H9 (cell line): ENCODE measurements at regions not wholly inside any gene's neighbourhood (a gene's known extent, or its start where the extent isn't known, plus 50 kb on each side); places are given as distances from the start of the nearest gene placed in this dataset.

Source experiments
- DNase-seq: peaks from one replicate; pipeline ENCODE4 v3.0.0-alpha.2; 2017
- H2AFZ ChIP-seq: one replicate; pipeline ENCODE4 v1.6.1; 2013; ENCODE audit warnings: mild to moderate bottlenecking, low read length, control low read depth, moderate library complexity
- H2AK5ac ChIP-seq: 2 replicates; pipeline ENCODE4 v1.6.1; 2013; ENCODE audit warnings: low read length, control low read depth, mixed read lengths; ENCODE audit not compliant: insufficient read length
- H2BK120ac ChIP-seq: one replicate; pipeline ENCODE4 v1.6.1; 2013; ENCODE audit warnings: low read depth, mild to moderate bottlenecking, low read length, control low read depth, inconsistent platforms; ENCODE audit not compliant: poor library complexity, severe bottlenecking
- H2BK12ac ChIP-seq: 2 replicates; pipeline ENCODE4 v1.6.1; 2013; ENCODE audit warnings: low read length, control low read depth, mixed read lengths, low read depth; ENCODE audit not compliant: insufficient read length
- H2BK15ac ChIP-seq: 2 replicates; pipeline ENCODE4 v1.6.1; 2013; ENCODE audit warnings: low read depth, low read length, control low read depth
- H2BK20ac ChIP-seq: one replicate; pipeline ENCODE4 v1.6.1; 2013; ENCODE audit warnings: low read depth, mild to moderate bottlenecking, low read length, control low read depth, inconsistent platforms; ENCODE audit not compliant: poor library complexity, severe bottlenecking
- H2BK5ac ChIP-seq: 2 replicates; pipeline ENCODE4 v1.6.1; 2013; ENCODE audit warnings: low read length, control low read depth, mixed read lengths; ENCODE audit not compliant: insufficient read length
- H3K14ac ChIP-seq: 2 replicates; pipeline ENCODE4 v1.6.1; 2013; ENCODE audit warnings: low read length, control low read depth; ENCODE audit not compliant: insufficient read depth
- H3K18ac ChIP-seq: 2 replicates; pipeline ENCODE4 v1.6.1; 2013; ENCODE audit warnings: low read depth, mild to moderate bottlenecking, mixed read lengths, low read length, control low read depth; ENCODE audit not compliant: insufficient read length
- H3K23ac ChIP-seq: 2 replicates; pipeline ENCODE4 v1.6.1; 2013; ENCODE audit warnings: low read length, control low read depth, mixed read lengths, low read depth; ENCODE audit not compliant: insufficient read length
- H3K23me2 ChIP-seq: 2 replicates; pipeline ENCODE4 v1.6.1; 2013; ENCODE audit warnings: low read depth, mild to moderate bottlenecking, mixed read lengths, low read length, control low read depth; ENCODE audit not compliant: insufficient read length, poor library complexity, severe bottlenecking
- H3K27ac ChIP-seq: 2 replicates; pipeline ENCODE4 v1.5.1; 2013; ENCODE audit warnings: low read length, control low read depth, mixed read lengths, low read depth; ENCODE audit not compliant: insufficient read length
- H3K27me3 ChIP-seq: 2 replicates; pipeline ENCODE4 v1.6.1; 2013; ENCODE audit warnings: low read length, control low read depth, inconsistent platforms; ENCODE audit not compliant: insufficient read depth
- H3K4ac ChIP-seq: 2 replicates; pipeline ENCODE4 v1.6.1; 2013; ENCODE audit warnings: low read depth, mild to moderate bottlenecking, control low read depth, inconsistent platforms, low read length, moderate library complexity
- H3K4me1 ChIP-seq: 2 replicates; pipeline ENCODE4 v1.6.1; 2013; ENCODE audit warnings: low read length, control low read depth, inconsistent platforms; ENCODE audit not compliant: insufficient read depth
- H3K4me2 ChIP-seq: 2 replicates; pipeline ENCODE4 v1.6.1; 2013; ENCODE audit warnings: low read length, control low read depth, mixed read lengths; ENCODE audit not compliant: insufficient read length, insufficient read depth
- H3K56ac ChIP-seq: 2 replicates; pipeline ENCODE4 v1.6.1; 2013; ENCODE audit warnings: low read depth, mild to moderate bottlenecking, mixed read lengths, low read length, control low read depth; ENCODE audit not compliant: insufficient read length
- H3K79me1 ChIP-seq: 2 replicates; pipeline ENCODE4 v1.6.1; 2013; ENCODE audit warnings: low read depth, mild to moderate bottlenecking, moderate library complexity, low read length, control low read depth, inconsistent platforms; ENCODE audit not compliant: insufficient read depth, poor library complexity, severe bottlenecking
- H3K79me2 ChIP-seq: 2 replicates; pipeline ENCODE4 v1.6.1; 2013; ENCODE audit warnings: low read length, control low read depth, inconsistent platforms; ENCODE audit not compliant: insufficient read depth
- H3K9ac ChIP-seq: 2 replicates; pipeline ENCODE4 v1.6.1; 2013; ENCODE audit warnings: low read length, control low read depth, mixed read lengths; ENCODE audit not compliant: insufficient read length; ENCODE audit errors: extremely low read depth
- H3K9me3 ChIP-seq: one replicate; pipeline ENCODE4 v1.6.1; 2013; ENCODE audit warnings: low read depth, low read length, inconsistent platforms; ENCODE audit not compliant: control insufficient read depth
- H3T11ph ChIP-seq: one replicate; pipeline ENCODE4 v1.6.1; 2013; ENCODE audit warnings: mild to moderate bottlenecking, low read length, control low read depth, inconsistent platforms
- H4K20me1 ChIP-seq: one replicate; pipeline ENCODE4 v1.6.1; 2013; ENCODE audit not compliant: control insufficient read depth, insufficient read length, insufficient read depth
- H4K5ac ChIP-seq: 2 replicates; pipeline ENCODE4 v1.6.1; 2013; ENCODE audit warnings: low read depth, mild to moderate bottlenecking, mixed read lengths, low read length, control low read depth; ENCODE audit not compliant: insufficient read length
- H4K8ac ChIP-seq: replicated peaks from 2 replicates; pipeline ENCODE4 v1.6.1; 2013; ENCODE audit warnings: low read length, control low read depth, mixed read lengths, low read depth; ENCODE audit not compliant: insufficient read length
- H4K91ac ChIP-seq: 2 replicates; pipeline ENCODE4 v1.6.1; 2013; ENCODE audit warnings: low read depth, mild to moderate bottlenecking, moderate library complexity, mixed read lengths, low read length, control low read depth; ENCODE audit not compliant: insufficient read length
- H3K27ac Mint-ChIP-seq, 3 experiments: 2 replicates in 2 of 3; 3 replicates in 1 of 3; pipeline ENCODE4 v1.8.0; 2020 to 2021; ENCODE audit warnings: mixed read lengths in 3 of 3, mild to moderate bottlenecking in 1 of 3, moderate library complexity in 1 of 3
- H3K27me3 Mint-ChIP-seq: 2 replicates; pipeline ENCODE4 v1.8.0; 2021; ENCODE audit warnings: low read depth, mild to moderate bottlenecking, moderate library complexity, mixed read lengths
- H3K36me3 Mint-ChIP-seq, 3 experiments: 2 replicates in 2 of 3; 3 replicates in 1 of 3; pipeline ENCODE4 v1.8.0; 2020 to 2021; ENCODE audit warnings: low read depth in 3 of 3, mixed read lengths in 3 of 3; ENCODE audit not compliant: insufficient read depth in 1 of 3
- H3K4me1 Mint-ChIP-seq, 2 experiments: 2 replicates each; pipeline ENCODE4 v1.8.0; 2020; ENCODE audit warnings: mixed read lengths in 2 of 2
- H3K4me3 Mint-ChIP-seq, 2 experiments: 2 replicates in 1 of 2; 3 replicates in 1 of 2; pipeline ENCODE4 v1.8.0; 2020 to 2021; ENCODE audit warnings: mild to moderate bottlenecking in 2 of 2, mixed read lengths in 2 of 2, moderate library complexity in 1 of 2
- H3K9me3 Mint-ChIP-seq, 2 experiments: 2 replicates in 1 of 2; 3 replicates in 1 of 2; pipeline ENCODE4 v1.8.0; 2020; ENCODE audit warnings: mild to moderate bottlenecking in 2 of 2, mixed read lengths in 2 of 2, moderate library complexity in 1 of 2
- WGBS: extraction: QIAGEN DNeasy Blood & Tissue Kit; methylation state at CpG from one replicate; pipeline ENCODE4 v1.1.7; 2013; ENCODE audit warnings: missing lambda C conversion rate, low lambda C conversion rate, mixed read lengths; ENCODE audit not compliant: insufficient read length; ENCODE audit errors: extremely low coverage; 5-methylcytosine and 5-hydroxymethylcytosine counted together
- TF ChIP-seq, protein P1 (sequence below): fragments of 200-600 bp; sonication (generic); conservative IDR thresholded peaks from 3 replicates; pipeline ENCODE4 v1.8.0; 2021; ENCODE audit warnings: antibody characterized with exemption, mild to moderate bottlenecking

- H3K79me1 ChIP-seq, result no peaks in the 10 kb centered on the region
- Mint-ChIP-seq H3K36me3 (no peaks in the 10 kb centered on the region), H3K9me3 (peaks cover 0 to 4% of the 10 kb centered on the region in 2 experiments; a peak in 4 of 5 replicates), H3K4me3 (no peak overlapping the region), H3K27ac (no peak overlapping the region), H3K27me3 (peaks cover 2% of the 10 kb centered on the region; the same call in 1 of the 2 replicates), H3K4me1 (peaks cover 0 to 3% of the 10 kb centered on the region in 2 experiments; a peak in 1 of 4 replicates)
- H3K79me2 ChIP-seq, result no peaks in the 10 kb centered on the region
- H3K27me3 ChIP-seq, result no peaks in the 10 kb centered on the region
- H3K4ac ChIP-seq, result no peak overlapping the region
- no peaks in the 10 kb centered on the region for H3K23me2 ChIP-seq
- no peak overlapping the region for H3K23ac ChIP-seq
- no peak overlapping the region for H3K56ac ChIP-seq
- H3K4me1 ChIP-seq, result no peaks in the 10 kb centered on the region
- H3K4me2 ChIP-seq, result no peak overlapping the region
- H2BK120ac ChIP-seq, result no peak overlapping the region
- no peak overlapping the region for H3K27ac ChIP-seq
- H2AFZ ChIP-seq, result no peak overlapping the region
- no peak overlapping the region for H4K8ac ChIP-seq
- no peak overlapping the region for H2AK5ac ChIP-seq
- H3K18ac ChIP-seq, result no peak overlapping the region
- H4K5ac ChIP-seq, result no peak overlapping the region
- H3K9me3 ChIP-seq, result no peaks in the 10 kb centered on the region
- no peak overlapping the region for H3T11ph ChIP-seq
- DNase-seq, result no peak
- H2BK15ac ChIP-seq, result no peak overlapping the region
- H2BK12ac ChIP-seq, result no peak overlapping the region
- no peak overlapping the region for H2BK5ac ChIP-seq
- TF ChIP-seq, protein P1, sequence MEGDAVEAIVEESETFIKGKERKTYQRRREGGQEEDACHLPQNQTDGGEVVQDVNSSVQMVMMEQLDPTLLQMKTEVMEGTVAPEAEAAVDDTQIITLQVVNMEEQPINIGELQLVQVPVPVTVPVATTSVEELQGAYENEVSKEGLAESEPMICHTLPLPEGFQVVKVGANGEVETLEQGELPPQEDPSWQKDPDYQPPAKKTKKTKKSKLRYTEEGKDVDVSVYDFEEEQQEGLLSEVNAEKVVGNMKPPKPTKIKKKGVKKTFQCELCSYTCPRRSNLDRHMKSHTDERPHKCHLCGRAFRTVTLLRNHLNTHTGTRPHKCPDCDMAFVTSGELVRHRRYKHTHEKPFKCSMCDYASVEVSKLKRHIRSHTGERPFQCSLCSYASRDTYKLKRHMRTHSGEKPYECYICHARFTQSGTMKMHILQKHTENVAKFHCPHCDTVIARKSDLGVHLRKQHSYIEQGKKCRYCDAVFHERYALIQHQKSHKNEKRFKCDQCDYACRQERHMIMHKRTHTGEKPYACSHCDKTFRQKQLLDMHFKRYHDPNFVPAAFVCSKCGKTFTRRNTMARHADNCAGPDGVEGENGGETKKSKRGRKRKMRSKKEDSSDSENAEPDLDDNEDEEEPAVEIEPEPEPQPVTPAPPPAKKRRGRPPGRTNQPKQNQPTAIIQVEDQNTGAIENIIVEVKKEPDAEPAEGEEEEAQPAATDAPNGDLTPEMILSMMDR, result no peak
- no peak overlapping the region for H2BK20ac ChIP-seq
- H3K9ac ChIP-seq, result no peak overlapping the region
- H4K20me1 ChIP-seq, result no peaks in the 10 kb centered on the region
- no peak overlapping the region for H3K14ac ChIP-seq
- WGBS, result no CpG with 5 or more reads among the region's 9 CpGs
- H4K91ac ChIP-seq, result no peak overlapping the region
These were observed 93.8 kb downstream of the UNCX start for GRCh38 chr7:1326511-1326785.
